OCI-LY1 (cell line): ENCODE measurements at regions not wholly inside any gene's neighbourhood (a gene's known extent, or its start where the extent isn't known, plus 50 kb on each side); places are given as distances from the start of the nearest gene placed in this dataset.

ENCODE experiments used
- H2AFZ ChIP-seq: fragments of 200-600 bp; sonication (generic), shearing (Covaris generic); 2 replicates; pipeline ENCODE4 v1.6.0; 2014; ENCODE audit warnings: antibody characterized with exemption, mild to moderate bottlenecking, low read length
- H3F3A ChIP-seq: fragments of 200-600 bp; sonication (generic), shearing (Covaris generic); 2 replicates; pipeline ENCODE4 v1.6.0; 2014; ENCODE audit warnings: mild to moderate bottlenecking, antibody characterized with exemption, low read length, moderate library complexity; ENCODE audit not compliant: insufficient read depth
- H3K27ac ChIP-seq: fragments of 200-600 bp; sonication (generic); 2 replicates; pipeline ENCODE4 v1.5.1; 2014; ENCODE audit warnings: low read length, mixed run types, mild to moderate bottlenecking, low read depth; ENCODE audit not compliant: poor library complexity, severe bottlenecking
- H3K27me3 ChIP-seq: fragments of 200-600 bp; sonication (generic); 2 replicates; pipeline ENCODE4 v1.6.0; 2014; ENCODE audit warnings: antibody characterized with exemption, mild to moderate bottlenecking, low read length, moderate library complexity; ENCODE audit not compliant: insufficient read depth
- H3K36me3 ChIP-seq: fragments of 200-600 bp; sonication (generic); 2 replicates; pipeline ENCODE4 v1.6.1; 2014; ENCODE audit warnings: mild to moderate bottlenecking, antibody characterized with exemption, low read length, moderate library complexity, mixed read lengths; ENCODE audit not compliant: insufficient read depth
- H3K4me1 ChIP-seq: fragments of 200-600 bp; sonication (generic); 2 replicates; pipeline ENCODE4 v1.5.1; 2014; ENCODE audit warnings: mild to moderate bottlenecking, low read length, moderate library complexity; ENCODE audit not compliant: insufficient read depth, severe bottlenecking
- H3K4me2 ChIP-seq: fragments of 200-600 bp; sonication (generic), shearing (Covaris generic); 2 replicates; pipeline ENCODE4 v1.6.1; 2014; ENCODE audit warnings: low read length
- H3K4me3 ChIP-seq: fragments of 200-600 bp; sonication (generic); 2 replicates; pipeline ENCODE4 v1.5.1; 2014; ENCODE audit warnings: low read length, low read depth, mild to moderate bottlenecking, mixed read lengths; ENCODE audit not compliant: poor library complexity, severe bottlenecking
- H3K79me2 ChIP-seq: fragments of 200-600 bp; shearing (Covaris generic); 2 replicates; pipeline ENCODE4 v1.6.1; 2016; ENCODE audit warnings: mixed run types, low read length, mixed read lengths; ENCODE audit not compliant: insufficient read depth
- H3K9ac ChIP-seq: fragments of 200-600 bp; sonication (generic), shearing (Covaris generic); 2 replicates; pipeline ENCODE4 v1.6.1; 2014; ENCODE audit warnings: mild to moderate bottlenecking, low read length, mixed read lengths
- H3K9me2 ChIP-seq: fragments of 200-600 bp; sonication (generic), shearing (Covaris generic); 2 replicates; pipeline ENCODE4 v1.6.1; 2014; ENCODE audit warnings: low read depth, mild to moderate bottlenecking, low read length, mixed read lengths
- H3K9me3 ChIP-seq: fragments of 200-600 bp; shearing (Covaris generic); 2 replicates; pipeline ENCODE4 v1.6.1; 2014; ENCODE audit warnings: low read length, mixed read lengths
- H4K20me1 ChIP-seq: fragments of 200-600 bp; sonication (generic), shearing (Covaris generic); 2 replicates; pipeline ENCODE4 v1.6.0; 2016; ENCODE audit warnings: mild to moderate bottlenecking, low read length; ENCODE audit not compliant: insufficient read depth
- CTCF ChIP-seq: fragments of 200-600 bp; sonication (generic), shearing (Covaris generic); IDR thresholded peaks from 2 replicates; pipeline ENCODE4 v1.5.1; 2017; ENCODE audit warnings: mild to moderate bottlenecking, antibody characterized with exemption, low read length, moderate library complexity, mixed read lengths
- EZH2 ChIP-seq: fragments of 200-600 bp; sonication (generic), shearing (Covaris generic); IDR thresholded peaks from 2 replicates; pipeline ENCODE4 v1.8.0; 2017; ENCODE audit warnings: borderline replicate concordance, mixed run types, mild to moderate bottlenecking, antibody characterized with exemption, low read length, moderate library complexity, mixed read lengths

DNA sequence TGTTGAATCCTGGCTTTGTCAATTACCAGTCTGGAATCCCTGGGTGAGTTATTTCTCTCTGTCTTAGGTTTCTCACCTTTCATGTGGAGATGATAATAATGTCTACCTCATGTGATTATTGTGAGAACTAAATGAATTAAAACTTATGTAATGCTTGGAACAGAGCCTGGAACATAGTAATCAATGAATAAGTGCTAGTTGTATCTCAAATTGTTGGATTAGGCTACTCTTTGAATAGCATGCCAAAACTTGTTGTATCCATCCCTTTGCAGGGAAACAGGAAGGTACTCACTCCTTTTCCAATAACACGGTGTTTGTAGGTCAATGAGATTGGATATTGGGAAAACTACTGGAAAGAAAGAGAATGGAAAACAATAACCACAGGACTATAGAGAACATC, 796.6 kb upstream of the ZEB2 start:
- Histone ChIP-seq H3K9me3 (peaks cover 16% of the 10 kb centered on the region), H3K4me2 (no peak overlapping the region), H3K27ac (no peak overlapping the region), H3K9me2 (no peaks in the 10 kb centered on the region), H4K20me1 (no peaks in the 10 kb centered on the region), H3K4me1 (peaks cover 8% of the 10 kb centered on the region), H3K79me2 (no peaks in the 10 kb centered on the region), H2AFZ (no peak overlapping the region), H3K4me3 (no peak overlapping the region), H3K27me3 (no peaks in the 10 kb centered on the region), H3F3A (no peaks in the 10 kb centered on the region), H3K36me3 (no peaks in the 10 kb centered on the region), H3K9ac (no peak overlapping the region)
- no peak for TF ChIP-seq EZH2
- TF ChIP-seq CTCF = no peak

GRCh38 chr2:145315053-145315452, 795.1 kb upstream of the ZEB2 start:
- H2AFZ ChIP-seq = peak overlapping the region; percentile 80; the same call in 1 of the 2 replicates
- H3F3A ChIP-seq = no peaks in the 10 kb centered on the region
- H3K9me2 ChIP-seq = no peaks in the 10 kb centered on the region
- peaks cover 16% of the 10 kb centered on the region for H3K9me3 ChIP-seq
- H3K4me3 ChIP-seq = no peak overlapping the region
- no peaks in the 10 kb centered on the region for H3K27me3 ChIP-seq
- H3K79me2 ChIP-seq = no peaks in the 10 kb centered on the region
- H3K27ac ChIP-seq = no peak overlapping the region
- H4K20me1 ChIP-seq = no peaks in the 10 kb centered on the region
- TF ChIP-seq CTCF (no peak), EZH2 (no peak)
- H3K9ac ChIP-seq = no peak overlapping the region
- H3K36me3 ChIP-seq = no peaks in the 10 kb centered on the region
- no peak overlapping the region for H3K4me2 ChIP-seq
- peaks cover 8% of the 10 kb centered on the region for H3K4me1 ChIP-seq

GRCh38 chr2:145314119-145314633, 794.3 kb upstream of the ZEB2 start:
- Histone ChIP-seq H2AFZ (peak overlapping the region; percentile 80; the same call in 1 of the 2 replicates), H3K79me2 (no peaks in the 10 kb centered on the region), H3K9me3 (peaks cover 16% of the 10 kb centered on the region), H3K27me3 (no peaks in the 10 kb centered on the region), H3K36me3 (no peaks in the 10 kb centered on the region), H4K20me1 (no peaks in the 10 kb centered on the region), H3K9ac (no peak overlapping the region), H3K4me3 (no peak overlapping the region), H3K27ac (no peak overlapping the region), H3F3A (no peaks in the 10 kb centered on the region), H3K9me2 (no peaks in the 10 kb centered on the region), H3K4me2 (no peak overlapping the region), H3K4me1 (peaks cover 8% of the 10 kb centered on the region)
- no peak for TF ChIP-seq EZH2
- TF ChIP-seq CTCF = no peak
